ENCODE measurements at regions not wholly inside any gene's neighbourhood (a gene's known extent, or its start where the extent isn't known, plus 50 kb on each side); places are given as distances from the start of the nearest gene placed in this dataset.
"Not testable (repeated sequence)": the region's sequence is repeated elsewhere in the genome, so short reads cannot be mapped to it uniquely, and the experiment has no call there.

GRCh38 chr2:128612628-128613027 lies 294.0 kb upstream of the HS6ST1 start:
- Histone ChIP-seq H3K36me3 (no peaks in the 10 kb centered on the region), H3K9me3 (replicated peaks) (no peaks in the 10 kb centered on the region), H3K4me3 (no peak overlapping the region), H3K4me1 (no peaks in the 10 kb centered on the region), H3K27ac (replicated peaks) (no peak overlapping the region), H3K27me3 (ENCODE audit: low read depth) (peaks cover 4% of the 10 kb centered on the region)
- DNase-seq: no peak
- no peak for TF ChIP-seq CTCF (IDR thresholded peaks at IDR 0.05; ENCODE audit: borderline replicate concordance)
- intact Hi-C loops (cut with micrococcal nuclease): no loop called here

- no peaks in the 10 kb centered on the region for H3K36me3 ChIP-seq
- no peak overlapping the region for H3K27ac ChIP-seq (replicated peaks)
- no peaks in the 10 kb centered on the region for H3K4me1 ChIP-seq
- DNase-seq: no peak
- no peak overlapping the region for H3K4me3 ChIP-seq
- TF ChIP-seq CTCF (IDR thresholded peaks at IDR 0.05; ENCODE audit: borderline replicate concordance): no peak
- H3K9me3 ChIP-seq (replicated peaks): no peaks in the 10 kb centered on the region
- intact Hi-C loops (cut with micrococcal nuclease): no loop called here
- H3K27me3 ChIP-seq (ENCODE audit: low read depth): peaks cover 4% of the 10 kb centered on the region
Measured at GRCh38 chr2:128613351-128613750, 294.7 kb upstream of the HS6ST1 start.

DNA sequence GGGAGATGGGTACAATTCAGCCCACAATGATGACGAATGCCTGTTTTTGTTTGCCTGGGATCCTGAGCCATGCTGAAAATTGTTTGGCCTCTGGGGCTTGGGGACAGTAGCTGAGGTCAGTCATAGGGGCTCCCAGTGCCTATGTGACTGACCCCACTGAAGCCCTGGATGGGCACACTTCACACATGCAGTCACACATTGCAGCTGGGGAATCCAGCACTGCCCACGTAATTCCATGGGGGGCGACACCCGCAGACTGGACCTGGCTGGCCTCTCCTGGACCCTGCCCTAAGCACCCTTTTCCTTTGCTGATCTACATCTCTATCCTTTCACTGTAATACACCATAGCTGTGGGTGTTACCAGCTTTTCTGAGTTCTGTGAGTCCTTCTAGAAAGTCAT lies 295.2 kb upstream of the HS6ST1 start:
- no peak for TF ChIP-seq CTCF (IDR thresholded peaks at IDR 0.05; ENCODE audit: borderline replicate concordance)
- Histone ChIP-seq H3K36me3 (no peaks in the 10 kb centered on the region), H3K9me3 (replicated peaks) (no peaks in the 10 kb centered on the region), H3K4me1 (no peaks in the 10 kb centered on the region), H3K27me3 (ENCODE audit: low read depth) (peaks cover 4% of the 10 kb centered on the region), H3K4me3 (no peak overlapping the region), H3K27ac (replicated peaks) (no peak overlapping the region)
- DNase-seq: no peak
- intact Hi-C loops (cut with micrococcal nuclease): no loop called here

- H3K27me3 ChIP-seq (ENCODE audit: low read depth); H3K27ac ChIP-seq (replicated peaks); H3K4me3 ChIP-seq; H3K36me3 ChIP-seq; H3K9me3 ChIP-seq (replicated peaks); DNase-seq; H3K4me1 ChIP-seq; intact Hi-C loops (cut with micrococcal nuclease): not testable (repeated sequence)
Measured at GRCh38 chr2:128614907-128615306, 296.2 kb upstream of the HS6ST1 start.

DNA sequence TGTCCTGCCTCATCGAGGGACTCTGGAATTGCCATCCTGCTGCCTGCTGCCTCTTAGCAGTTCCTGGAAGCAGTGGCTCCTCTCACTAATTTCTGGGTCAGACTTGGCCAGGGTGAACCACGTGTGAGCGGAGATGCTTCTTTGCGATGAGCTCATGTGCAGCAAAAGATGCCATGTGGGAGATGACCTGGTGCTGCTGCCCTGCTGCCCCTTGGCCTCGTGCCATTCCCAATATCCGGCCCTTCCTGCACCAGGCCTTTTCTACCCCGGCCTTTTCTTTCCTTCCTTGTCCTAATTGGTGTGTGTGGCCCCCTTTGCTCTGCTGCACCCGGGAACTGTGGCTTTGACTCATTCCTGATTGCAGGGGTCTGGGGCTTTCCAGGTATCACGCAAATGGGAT lies 296.9 kb upstream of the HS6ST1 start:
- DNase-seq: no peak
- H3K36me3 ChIP-seq: no peaks in the 10 kb centered on the region
- H3K27me3 ChIP-seq (ENCODE audit: low read depth): peaks cover 4% of the 10 kb centered on the region
- TF ChIP-seq CTCF (IDR thresholded peaks at IDR 0.05; ENCODE audit: borderline replicate concordance): no peak
- intact Hi-C loops (cut with micrococcal nuclease): no loop called here
- H3K4me3 ChIP-seq: no peak overlapping the region
- H3K9me3 ChIP-seq (replicated peaks): no peaks in the 10 kb centered on the region
- no peaks in the 10 kb centered on the region for H3K4me1 ChIP-seq
- no peak overlapping the region for H3K27ac ChIP-seq (replicated peaks)

DNA sequence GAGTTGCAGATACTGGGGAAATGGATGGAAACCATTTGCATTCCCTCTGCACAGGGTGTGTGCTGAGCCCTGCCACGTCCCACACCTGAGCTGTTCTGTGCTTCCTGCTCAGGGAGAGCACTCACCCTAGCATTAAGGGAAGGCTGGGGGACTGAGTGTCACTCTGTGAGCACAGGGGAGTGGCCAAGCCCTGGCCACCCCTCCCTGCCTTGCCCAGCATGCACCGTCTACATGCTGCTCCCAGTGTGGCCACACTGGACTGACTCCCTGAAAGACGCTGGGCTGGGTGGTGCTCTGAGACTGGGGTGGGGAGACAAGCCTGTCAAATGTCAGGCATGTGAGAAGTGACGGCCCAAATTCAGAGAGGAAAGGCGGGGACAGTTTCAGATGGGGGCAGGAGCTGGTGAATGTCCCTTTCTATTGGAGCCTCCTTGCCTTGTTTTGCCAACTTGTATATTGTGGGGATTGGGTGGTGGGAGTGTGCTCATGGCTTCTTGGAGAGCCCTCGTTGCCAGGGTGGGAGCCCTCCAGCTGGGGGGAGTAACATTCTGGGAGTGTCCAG lies 298.4 kb upstream of the HS6ST1 start:
- Histone ChIP-seq H3K9me3 (replicated peaks) (no peaks in the 10 kb centered on the region), H3K36me3 (no peaks in the 10 kb centered on the region), H3K27me3 (ENCODE audit: low read depth) (peaks cover 4% of the 10 kb centered on the region), H3K4me3 (no peak overlapping the region), H3K27ac (replicated peaks) (no peak overlapping the region), H3K4me1 (no peaks in the 10 kb centered on the region)
- intact Hi-C loops (cut with micrococcal nuclease): no loop called here
- DNase-seq: no peak
- TF ChIP-seq CTCF (IDR thresholded peaks at IDR 0.05; ENCODE audit: borderline replicate concordance): no peak

Data from left ventricle myocardium inferior (tissue), 1 donor.